Kidney (tissue), 13 donors: ENCODE measurements at regions not wholly inside any gene's neighbourhood (a gene's known extent, or its start where the extent isn't known, plus 50 kb on each side); places are given as distances from the start of the nearest gene placed in this dataset.

Experiments
- DNase-seq, 5 donors: peaks; one replicate each; pipeline ENCODE4 v3.0.0-alpha.2; 2013 to 2020
- FAIRE-seq: peaks from 2 replicates; lab custom pipeline; 2012; peaks lifted over from hg19 to GRCh38; lab: Jason Lieb, UNC
- H3K27ac ChIP-seq, 2 donors: one replicate each; pipeline ENCODE4 v1.7.0; 2013; ENCODE audit warnings: low read depth in 2 of 2, low read length in 2 of 2, inconsistent platforms in 1 of 2
- H3K27me3 ChIP-seq: one replicate; pipeline ENCODE4 v1.7.1; 2013; ENCODE audit warnings: low read length, inconsistent platforms; ENCODE audit not compliant: control insufficient read depth, insufficient read depth
- H3K36me3 ChIP-seq, 3 donors: one replicate each; pipeline versions ENCODE4 v1.7.0 to v1.7.1; 2013; ENCODE audit warnings: low read length in 3 of 3, control low read depth in 1 of 3, inconsistent platforms in 1 of 3; ENCODE audit not compliant: insufficient read depth in 3 of 3, control insufficient read depth in 2 of 3
- H3K4me1 ChIP-seq, 3 donors: one replicate each; pipeline versions ENCODE4 v1.7.0 to v1.7.1; 2013; ENCODE audit warnings: low read length in 3 of 3, inconsistent platforms in 1 of 3, low read depth in 1 of 3; ENCODE audit not compliant: control insufficient read depth in 2 of 3, insufficient read depth in 2 of 3
- H3K4me3 ChIP-seq, 3 donors: one replicate each; pipeline versions ENCODE4 v1.7.0 to v1.8.1; 2013; ENCODE audit warnings: low read length in 3 of 3, control low read depth in 1 of 3, inconsistent platforms in 1 of 3
- H3K9ac ChIP-seq, 3 donors: one replicate each; pipeline versions ENCODE4 v1.7.0 to v1.7.1; 2013; ENCODE audit warnings: low read length in 3 of 3, control low read depth in 1 of 3, inconsistent platforms in 1 of 3
- H3K9me3 ChIP-seq, 3 donors: one replicate each; pipeline versions ENCODE4 v1.7.0 to v1.7.1; 2013; ENCODE audit warnings: low read length in 3 of 3, control low read depth in 1 of 3, inconsistent platforms in 1 of 3; ENCODE audit not compliant: control insufficient read depth in 2 of 3, insufficient read depth in 1 of 3
- intact Hi-C: fragments of 100-400 bp; cut with DNase I; formaldehyde crosslinking; loops from one replicate; pipeline ENCODE4 v1.11.1; 2022
- TF ChIP-seq, protein P1 (sequence below): IDR thresholded peaks from 3 replicates; pipeline ENCODE4 v1.5.1; 2012; ENCODE audit warnings: mild to moderate bottlenecking, moderate library complexity, borderline replicate concordance; ENCODE audit not compliant: insufficient read depth; ENCODE audit errors: extremely low read depth
- donor health status: control.
- donor health status: control.
- donor health status: control.
- donor health status: control.
- donor health status: control.
- donor health status: DM: yes; HTN: yes; CAD: no.
- donor health status: Normal renal cell carcinoma (clear cell type).

- intact Hi-C loops: no loop called here
- no peak for FAIRE-seq
Measured at GRCh38 chr3:31142543-31142942, 248.1 kb upstream of the GADL1 start.

GRCh38 chr3:31145062-31145461 is 250.6 kb upstream of the GADL1 start:
- Histone ChIP-seq H3K9ac (no peak overlapping the region), H3K4me1 (no peaks in the 10 kb centered on the region), H3K4me3 (no peak overlapping the region), H3K27me3 (no peaks in the 10 kb centered on the region), H3K27ac (no peak overlapping the region), H3K9me3 (peaks cover 0 to 3% (median 0%) of the 10 kb centered on the region in 3 donors), H3K36me3 (no peaks in the 10 kb centered on the region)
- DNase-seq (no peak), FAIRE-seq (no peak)
- TF ChIP-seq, protein P1, sequence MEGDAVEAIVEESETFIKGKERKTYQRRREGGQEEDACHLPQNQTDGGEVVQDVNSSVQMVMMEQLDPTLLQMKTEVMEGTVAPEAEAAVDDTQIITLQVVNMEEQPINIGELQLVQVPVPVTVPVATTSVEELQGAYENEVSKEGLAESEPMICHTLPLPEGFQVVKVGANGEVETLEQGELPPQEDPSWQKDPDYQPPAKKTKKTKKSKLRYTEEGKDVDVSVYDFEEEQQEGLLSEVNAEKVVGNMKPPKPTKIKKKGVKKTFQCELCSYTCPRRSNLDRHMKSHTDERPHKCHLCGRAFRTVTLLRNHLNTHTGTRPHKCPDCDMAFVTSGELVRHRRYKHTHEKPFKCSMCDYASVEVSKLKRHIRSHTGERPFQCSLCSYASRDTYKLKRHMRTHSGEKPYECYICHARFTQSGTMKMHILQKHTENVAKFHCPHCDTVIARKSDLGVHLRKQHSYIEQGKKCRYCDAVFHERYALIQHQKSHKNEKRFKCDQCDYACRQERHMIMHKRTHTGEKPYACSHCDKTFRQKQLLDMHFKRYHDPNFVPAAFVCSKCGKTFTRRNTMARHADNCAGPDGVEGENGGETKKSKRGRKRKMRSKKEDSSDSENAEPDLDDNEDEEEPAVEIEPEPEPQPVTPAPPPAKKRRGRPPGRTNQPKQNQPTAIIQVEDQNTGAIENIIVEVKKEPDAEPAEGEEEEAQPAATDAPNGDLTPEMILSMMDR: no peak
- intact Hi-C loops: no loop called here

More at GRCh38 chr3:31142543-31142942, 248.1 kb upstream of the GADL1 start:
- DNase-seq: no peak
- Histone ChIP-seq H3K4me3 (no peak overlapping the region), H3K27me3 (no peaks in the 10 kb centered on the region), H3K27ac (no peak overlapping the region), H3K36me3 (no peaks in the 10 kb centered on the region), H3K4me1 (no peaks in the 10 kb centered on the region), H3K9ac (no peak overlapping the region), H3K9me3 (peaks cover 0 to 3% (median 0%) of the 10 kb centered on the region in 3 donors)
- TF ChIP-seq, protein P1: no peak

DNA sequence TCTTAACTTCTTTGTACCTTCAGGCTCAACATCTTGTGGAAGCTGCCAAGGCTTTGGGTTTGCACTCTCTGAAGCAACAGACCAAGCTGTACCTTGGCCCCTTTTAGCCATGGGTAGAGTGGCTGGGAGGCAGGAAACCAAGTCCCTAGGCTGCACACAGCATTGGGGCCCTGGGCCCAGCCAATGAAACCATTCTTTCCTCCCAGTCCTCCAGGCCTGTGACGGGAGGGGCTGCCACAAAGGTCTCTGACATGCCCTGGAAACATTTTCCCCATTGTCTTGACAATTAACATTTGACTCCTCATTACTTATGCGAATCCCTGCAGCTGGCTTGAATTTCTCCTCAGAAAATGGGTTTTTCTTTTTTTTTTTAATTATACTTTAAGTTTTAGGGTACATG is 253.1 kb upstream of the GADL1 start:
- Histone ChIP-seq H3K27ac (no peak overlapping the region), H3K9ac (no peak overlapping the region), H3K27me3 (no peaks in the 10 kb centered on the region), H3K36me3 (no peaks in the 10 kb centered on the region), H3K4me1 (no peaks in the 10 kb centered on the region), H3K4me3 (no peak overlapping the region), H3K9me3 (peaks cover 0 to 3% (median 0%) of the 10 kb centered on the region in 3 donors)
- intact Hi-C loops: no loop called here
- FAIRE-seq (no peak), DNase-seq (no peak)
- TF ChIP-seq, protein P1: no peak
